ENCODE measurements at regions not wholly inside any gene's neighbourhood (a gene's known extent, or its start where the extent isn't known, plus 50 kb on each side); places are given as distances from the start of the nearest gene placed in this dataset.
"Not testable (repeated sequence)": the region's sequence is repeated elsewhere in the genome, so short reads cannot be mapped to it uniquely, and the experiment has no call there.

DNA sequence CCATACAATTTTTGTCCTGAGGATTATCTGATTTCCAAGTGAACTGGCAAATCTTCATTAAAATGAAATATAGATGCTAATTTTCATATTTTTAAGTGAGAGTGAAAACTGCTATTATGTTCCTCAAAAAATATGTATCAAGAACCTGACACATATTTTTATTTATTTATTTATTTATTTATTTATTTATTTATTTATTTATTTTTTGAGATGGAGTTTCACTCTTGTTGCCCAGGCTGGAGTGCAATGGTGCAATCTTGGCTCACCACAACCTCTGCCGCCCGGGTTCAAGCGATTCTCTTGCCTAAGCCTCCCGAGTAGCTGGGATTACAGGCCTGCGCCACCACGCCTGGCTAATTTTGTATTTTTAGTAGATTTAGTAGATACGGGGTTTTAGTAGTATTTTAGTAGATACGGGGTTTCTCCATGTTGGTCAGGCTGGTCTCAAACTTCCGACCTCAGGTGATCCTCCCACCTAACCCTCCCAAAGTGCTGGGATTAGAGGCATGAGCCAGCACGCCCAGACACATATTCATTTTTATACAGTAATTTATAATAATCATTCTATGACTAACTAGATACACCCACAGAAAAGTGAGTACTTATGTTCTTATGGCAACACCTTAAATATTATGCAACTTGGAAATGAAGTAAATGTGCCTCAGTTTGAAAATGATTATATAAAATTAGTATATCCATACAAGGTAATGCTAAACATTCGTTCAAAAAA is 248.3 kb downstream of the CDH7 start:
- not testable (repeated sequence) for DNase-seq (ENCODE audit: low read depth)

GRCh38 chr18:65995206-65995605 is 244.4 kb downstream of the CDH7 start:
- no peak for DNase-seq (ENCODE audit: low read depth)

DNA sequence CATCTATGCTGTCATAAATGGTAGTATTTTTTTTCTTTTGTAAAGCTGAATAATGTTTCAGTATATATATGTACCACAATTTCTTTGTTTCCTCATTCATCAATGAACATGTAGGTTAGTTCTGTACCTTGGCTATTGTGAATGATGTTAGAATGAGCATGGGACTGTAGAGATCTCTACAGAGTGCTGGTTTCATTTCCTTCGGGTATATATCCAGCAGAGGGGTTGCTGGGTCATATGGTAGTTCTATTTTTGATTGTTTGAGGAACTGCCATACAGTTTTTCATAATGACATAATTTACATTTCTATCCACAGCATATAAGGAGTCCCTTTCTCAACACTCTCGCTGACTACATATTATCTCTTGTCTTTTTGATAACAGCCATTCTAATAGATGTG is 243.5 kb downstream of the CDH7 start:
- DNase-seq (ENCODE audit: low read depth) = no peak

DNA sequence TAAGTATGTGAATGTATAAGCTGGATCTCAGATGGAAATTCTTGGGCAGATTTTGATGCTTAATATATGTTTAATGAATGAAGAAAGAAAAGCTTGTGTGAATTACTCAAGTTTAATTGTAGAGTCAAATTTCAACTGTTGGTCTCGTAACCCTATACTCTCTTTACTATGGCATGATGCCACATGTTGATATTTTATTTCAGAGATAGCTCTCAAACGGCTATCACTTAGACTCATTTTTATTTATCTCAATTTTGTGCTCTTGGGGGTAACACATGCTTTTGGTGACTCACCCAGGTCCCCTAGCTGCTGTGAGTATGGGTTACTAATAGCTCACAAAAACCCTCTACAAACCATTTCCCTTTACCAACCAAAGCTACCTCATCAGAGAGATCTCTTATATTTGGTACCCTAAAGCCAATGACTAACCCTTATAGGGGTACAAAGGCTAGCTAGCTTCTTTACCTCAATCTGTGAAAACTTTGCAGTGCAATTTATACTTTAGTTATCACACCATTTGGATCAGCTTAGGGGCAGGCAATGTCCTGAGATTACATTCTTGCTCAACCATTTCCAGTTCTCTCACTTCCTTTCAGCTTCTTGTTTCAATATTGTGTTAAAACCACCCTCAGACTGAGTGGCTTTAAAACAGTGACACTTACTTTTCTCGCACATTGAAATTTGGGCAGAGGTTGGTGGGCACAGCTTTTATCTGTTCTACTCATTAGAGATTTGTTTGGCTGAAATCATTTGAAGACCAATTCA is 240.3 kb downstream of the CDH7 start:
- no peak for DNase-seq (ENCODE audit: low read depth)

DNA sequence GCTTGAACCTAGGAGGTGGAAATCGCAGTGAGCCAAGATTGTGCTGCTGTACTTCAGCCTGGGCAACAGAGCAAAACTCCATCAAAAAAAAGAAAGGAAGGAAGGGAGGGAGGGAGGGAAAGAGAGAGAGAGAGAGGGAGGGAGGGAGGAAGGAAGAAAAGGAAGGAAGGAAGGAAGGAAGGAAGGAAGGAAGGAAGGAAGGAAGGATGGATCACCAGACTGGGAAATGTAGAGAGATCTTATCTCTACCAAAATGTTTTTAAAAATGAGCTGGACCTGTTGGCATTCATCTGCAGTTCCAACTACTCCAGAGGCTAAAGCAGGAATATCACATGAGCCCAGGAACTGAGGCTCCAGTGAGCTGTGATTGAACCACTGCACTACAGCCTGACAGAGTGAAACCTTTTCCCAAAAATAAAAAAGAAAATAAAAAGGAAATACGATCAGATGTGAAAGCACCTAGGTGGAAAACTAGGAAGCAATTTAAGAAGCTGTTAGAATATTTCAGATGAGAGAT is 239.4 kb downstream of the CDH7 start:
- DNase-seq (ENCODE audit: low read depth) = no peak

- DNase-seq (ENCODE audit: low read depth) = no peak
These were observed 238.2 kb downstream of the CDH7 start for GRCh38 chr18:65988972-65989371.

GRCh38 chr18:65988386-65988785 is 237.6 kb downstream of the CDH7 start:
- no peak for DNase-seq (ENCODE audit: low read depth)

GRCh38 chr18:65983750-65984149 is 232.9 kb downstream of the CDH7 start:
- no peak for DNase-seq (ENCODE audit: low read depth)

DNA sequence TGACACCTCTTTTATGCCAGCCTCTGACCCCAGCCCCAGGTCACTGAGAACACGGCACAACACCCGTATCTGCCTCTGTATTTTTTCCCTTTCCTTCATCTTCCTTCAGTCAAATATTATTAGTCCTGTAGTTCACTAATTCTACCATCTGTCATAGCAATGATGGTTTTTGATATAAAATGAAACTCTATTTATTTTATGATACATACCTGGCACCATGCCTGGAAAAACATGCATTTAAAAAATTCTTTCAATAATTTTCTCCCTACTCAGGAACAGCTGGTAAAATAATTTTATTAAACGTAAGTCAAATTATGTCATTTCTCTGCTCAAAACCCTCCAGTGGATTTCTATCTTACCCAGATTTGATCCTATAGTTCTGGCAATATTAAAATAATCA is 224.7 kb downstream of the CDH7 start:
- no peak for DNase-seq (ENCODE audit: low read depth)

GRCh38 chr18:65974758-65975157 is 223.9 kb downstream of the CDH7 start:
- no peak for DNase-seq (ENCODE audit: low read depth)

GRCh38 chr18:65968239-65969004 is 217.6 kb downstream of the CDH7 start:
- no peak for DNase-seq (ENCODE audit: low read depth)

- DNase-seq (ENCODE audit: low read depth) = no peak
These were observed 204.9 kb downstream of the CDH7 start for GRCh38 chr18:65955747-65956146.

DNA sequence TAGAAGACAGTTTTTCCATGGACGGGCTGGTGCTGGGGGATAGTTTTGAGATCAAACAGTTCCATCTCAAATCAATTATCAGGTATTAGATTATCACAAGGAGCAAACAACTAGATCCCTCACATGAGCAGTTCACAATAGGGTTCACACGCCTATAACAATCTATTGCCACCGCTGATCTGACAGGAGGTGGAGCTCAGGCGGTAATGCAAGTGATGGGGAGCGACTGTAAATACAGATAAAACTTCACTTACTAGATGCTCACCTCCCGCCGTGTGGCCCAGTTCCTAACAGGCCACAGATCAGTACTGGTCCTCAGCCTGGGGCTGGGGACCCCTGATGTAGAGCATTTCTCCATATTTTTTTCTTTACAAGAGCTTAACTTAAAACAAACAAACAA is 203.6 kb downstream of the CDH7 start:
- no peak for DNase-seq (ENCODE audit: low read depth)

GRCh38 chr18:65946777-65947176 is 196.0 kb downstream of the CDH7 start:
- DNase-seq (ENCODE audit: low read depth) = no peak

DNA sequence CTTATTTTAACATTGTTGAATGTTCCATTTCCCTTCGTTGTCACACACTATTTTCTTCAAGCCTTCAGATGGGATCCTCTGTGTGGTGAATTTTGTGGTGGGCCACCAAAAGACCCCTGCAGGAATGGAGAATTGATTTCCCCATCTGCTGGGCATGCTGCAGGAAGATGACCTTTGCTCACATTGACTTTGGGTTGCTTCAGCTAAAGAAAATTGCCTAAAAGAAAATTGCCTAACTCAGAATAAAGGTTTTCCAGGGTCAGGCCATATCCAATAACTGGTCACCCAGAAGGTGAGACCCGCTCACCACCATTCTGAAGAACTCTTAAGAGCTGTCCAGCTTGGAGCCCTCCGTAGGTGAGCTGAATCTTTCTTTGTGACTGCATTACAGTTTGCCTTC is 192.5 kb downstream of the CDH7 start:
- no peak for DNase-seq (ENCODE audit: low read depth)

DNA sequence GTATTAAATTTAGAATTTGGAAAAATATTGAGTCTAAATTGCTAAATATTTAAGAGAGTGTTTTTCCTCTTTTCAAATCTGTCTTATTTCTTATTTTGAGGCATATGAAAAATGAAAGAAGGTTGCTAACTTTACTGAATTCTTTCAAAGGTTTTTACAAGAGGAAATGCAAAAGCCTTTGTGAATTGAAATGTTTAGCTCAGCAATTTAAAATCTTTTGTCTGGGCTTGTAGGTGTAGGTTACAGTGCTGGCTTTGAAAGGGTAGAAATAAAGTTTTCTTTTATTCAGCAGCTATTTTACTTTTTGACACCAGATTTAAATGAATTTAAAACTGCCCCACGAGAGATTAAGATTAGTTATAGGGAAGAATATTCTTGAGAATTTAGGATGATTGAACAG is 192.0 kb downstream of the CDH7 start:
- no peak for DNase-seq (ENCODE audit: low read depth)

DNA sequence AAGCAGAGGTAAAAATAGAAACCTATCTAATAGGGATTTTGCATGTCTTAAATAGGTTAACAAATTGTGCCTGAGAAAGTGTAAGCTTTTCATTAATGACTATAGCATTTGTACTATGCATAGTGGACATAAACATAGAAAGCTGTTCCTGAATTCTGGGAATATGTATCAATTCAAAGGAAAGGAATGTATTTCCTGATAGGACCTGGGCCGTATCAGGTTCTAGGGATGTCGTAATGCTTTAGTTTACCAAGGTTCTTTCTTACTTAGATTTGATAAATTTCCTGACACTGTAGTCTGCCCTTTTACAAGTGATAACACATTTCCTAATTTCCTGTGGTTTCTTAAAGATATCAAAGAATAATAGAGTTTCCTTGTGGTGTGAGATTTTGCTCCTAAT is 191.3 kb downstream of the CDH7 start:
- no peak for DNase-seq (ENCODE audit: low read depth)

DNA sequence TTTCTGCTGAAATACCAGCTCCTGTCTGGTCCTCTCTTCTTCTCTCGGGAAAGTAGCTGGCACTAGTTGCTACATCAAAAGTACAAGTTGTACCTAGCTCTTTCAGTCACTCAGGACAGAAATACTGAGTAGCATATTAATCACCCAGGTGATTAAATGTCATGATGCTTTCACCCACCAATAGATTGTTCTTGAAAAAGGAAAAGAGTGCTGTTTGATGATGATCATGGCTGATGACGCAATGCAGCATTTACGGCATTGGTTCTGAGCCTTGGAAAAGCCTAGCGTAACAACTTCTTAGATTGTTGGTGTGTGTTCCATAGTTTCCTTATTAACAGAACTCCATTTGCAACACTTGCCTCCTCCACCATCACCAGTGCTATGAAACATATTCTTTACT is 190.7 kb downstream of the CDH7 start:
- no peak for DNase-seq (ENCODE audit: low read depth)
